HG03095 (cell line): ENCODE measurements at regions not wholly inside any gene's neighbourhood (a gene's known extent, or its start where the extent isn't known, plus 50 kb on each side); places are given as distances from the start of the nearest gene placed in this dataset.
"Not testable (repeated sequence)": the region's sequence is repeated elsewhere in the genome, so short reads cannot be mapped to it uniquely, and the experiment has no call there.

ENCODE experiments used
- ATAC-seq: cut with Tn5 transposase; IDR thresholded peaks from one replicate; pipeline ENCODE4 v1.9.1; 2021; ENCODE audit warnings: moderate library complexity; ENCODE audit not compliant: unreplicated experiment

DNA sequence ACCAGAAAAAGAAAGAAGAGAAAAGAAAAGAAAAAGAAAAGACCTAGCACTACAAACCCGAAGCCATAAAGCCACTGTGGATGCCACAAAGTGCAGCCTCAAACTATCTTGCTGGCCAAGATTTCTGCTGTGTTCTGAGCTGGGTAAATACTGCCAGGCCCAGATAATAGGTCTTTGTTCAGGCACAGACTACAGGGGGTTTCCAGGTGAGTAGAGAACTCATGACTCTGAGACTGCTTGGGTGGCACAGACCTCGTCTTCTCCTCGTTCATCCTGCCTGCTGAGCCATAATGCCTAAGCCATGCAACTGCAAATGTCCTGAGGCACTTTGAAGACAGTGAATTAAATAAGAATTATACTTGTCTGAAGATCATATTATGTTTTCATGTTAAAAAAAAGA lies 651.8 kb downstream of the LMO4 start:
- no peak for ATAC-seq

DNA sequence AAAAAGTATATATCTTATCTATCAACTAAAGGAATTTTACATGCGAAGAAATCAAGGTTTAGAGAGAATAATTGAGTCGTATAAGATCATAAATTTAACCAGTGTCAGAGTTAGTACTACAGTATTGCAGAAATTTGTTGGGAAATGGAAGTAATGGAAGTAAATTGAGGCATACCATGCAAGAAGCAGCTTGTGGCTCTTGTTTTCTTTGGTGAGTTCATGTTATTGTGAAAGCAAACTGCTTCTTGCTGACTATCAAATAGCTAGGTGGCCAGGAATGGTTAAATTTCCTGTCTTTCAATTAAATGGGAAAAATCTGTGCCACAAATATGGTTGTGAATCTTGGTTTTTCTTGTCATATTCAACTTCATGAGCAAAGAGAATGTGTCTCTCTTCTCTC lies 652.7 kb downstream of the LMO4 start:
- no peak for ATAC-seq

DNA sequence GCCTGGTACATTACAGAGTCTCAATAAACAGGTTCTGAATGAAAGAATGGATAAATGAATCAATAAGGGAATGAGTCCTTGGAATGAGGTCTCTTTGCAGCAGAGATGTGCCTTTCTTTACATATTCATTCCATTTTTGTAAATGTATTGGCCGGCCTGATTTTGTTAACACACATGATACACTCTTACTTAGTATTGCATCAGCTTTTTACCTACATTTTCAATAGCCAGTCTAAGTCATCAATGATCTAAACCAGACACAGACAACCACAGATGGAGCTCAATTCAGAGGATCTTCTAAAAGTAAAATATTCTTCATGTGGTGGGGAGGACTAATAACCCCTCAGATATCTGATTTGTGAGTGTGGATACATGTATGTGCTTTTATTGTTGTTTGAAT lies 653.1 kb downstream of the LMO4 start:
- no peak for ATAC-seq

DNA sequence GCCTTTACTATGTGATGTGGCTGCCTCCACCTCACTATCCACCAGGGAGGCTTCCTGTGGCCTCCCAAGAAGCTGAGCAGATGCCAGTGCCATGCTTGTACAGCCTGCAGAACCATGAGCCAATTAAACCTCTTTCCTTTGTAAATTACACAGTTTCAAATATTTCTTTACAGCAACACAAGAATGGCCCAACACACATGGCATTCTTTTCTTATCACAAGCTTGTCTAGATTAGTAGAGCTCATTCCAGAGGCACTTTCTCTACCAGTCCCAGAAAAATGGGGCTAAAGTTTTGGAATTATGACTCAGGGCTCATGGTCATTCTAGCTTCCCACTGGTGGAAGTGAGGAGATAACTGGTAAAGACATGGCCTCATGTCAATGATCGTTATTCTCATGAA lies 655.2 kb downstream of the LMO4 start:
- no peak for ATAC-seq

DNA sequence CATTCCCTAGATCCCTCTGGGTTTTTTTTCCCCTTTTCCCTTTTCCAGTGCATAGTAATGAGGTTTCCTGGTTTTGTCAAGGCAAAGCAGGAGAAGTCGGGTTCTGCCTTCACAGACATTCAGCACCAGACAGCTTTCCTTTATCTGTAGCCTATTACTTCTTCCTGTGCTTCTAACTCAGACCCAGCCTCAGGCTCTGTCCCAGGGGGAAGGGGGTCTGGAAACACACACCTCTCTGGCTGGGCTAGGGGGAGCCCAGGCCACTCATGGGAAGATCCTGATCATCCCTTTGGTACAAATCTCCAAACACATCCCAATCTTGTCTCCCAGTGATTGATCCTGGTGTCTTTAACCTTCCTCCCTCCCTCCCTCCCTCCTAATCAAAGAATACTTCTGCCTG lies 656.4 kb downstream of the LMO4 start:
- no peak for ATAC-seq

DNA sequence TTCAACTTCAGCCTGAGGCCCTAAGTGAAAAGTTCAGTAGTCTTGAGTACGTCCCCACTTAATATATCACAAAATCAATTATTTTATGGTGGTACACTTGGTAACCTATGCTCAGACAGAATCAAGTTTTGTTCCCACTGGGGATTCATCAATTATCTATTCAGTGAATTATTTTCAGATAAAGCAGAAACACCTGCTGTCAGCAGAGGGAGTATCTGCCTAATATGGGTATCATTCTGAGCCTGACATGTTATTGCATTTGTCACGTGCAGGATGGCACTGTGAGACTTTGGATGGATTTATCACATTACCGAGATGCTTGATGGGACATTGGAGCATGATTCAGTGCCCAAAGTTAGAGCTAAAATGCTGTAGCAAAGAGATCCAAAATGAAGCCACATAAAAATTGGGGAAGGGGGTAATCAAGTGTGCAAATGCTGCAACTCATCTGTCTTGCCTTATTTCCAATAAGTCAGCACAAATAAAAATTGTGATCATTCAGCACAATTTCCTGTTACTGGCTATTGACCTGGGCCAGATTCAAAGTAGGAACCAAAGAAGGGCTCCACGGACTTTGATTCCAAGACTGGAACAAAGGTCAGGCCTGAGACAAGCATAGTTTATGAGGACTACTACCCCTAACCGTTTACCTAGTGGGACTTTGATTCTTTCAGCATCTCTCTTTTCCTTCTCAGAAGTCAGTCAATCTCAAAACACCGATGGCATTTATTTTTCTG lies 657.6 kb downstream of the LMO4 start:
- ATAC-seq, result no peak

DNA sequence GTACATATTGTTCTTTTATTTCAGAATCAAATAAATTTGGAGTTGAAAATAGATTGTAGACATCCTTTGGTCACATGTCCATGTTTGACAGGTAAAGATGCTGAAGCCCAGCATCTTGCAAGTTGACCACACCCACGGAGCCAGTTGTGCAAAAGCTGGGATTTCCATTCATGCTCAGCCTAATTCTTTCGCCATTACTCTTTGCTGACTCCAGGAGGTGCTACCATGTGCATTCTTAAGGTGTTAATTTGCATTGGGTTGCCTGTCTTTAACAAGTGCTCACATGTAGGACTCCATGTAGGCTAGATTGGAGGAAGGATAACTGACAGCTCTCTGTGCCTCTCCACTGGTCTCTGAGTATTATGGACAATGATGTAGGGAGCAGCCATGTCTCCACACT lies 660.7 kb downstream of the LMO4 start:
- ATAC-seq, result no peak

DNA sequence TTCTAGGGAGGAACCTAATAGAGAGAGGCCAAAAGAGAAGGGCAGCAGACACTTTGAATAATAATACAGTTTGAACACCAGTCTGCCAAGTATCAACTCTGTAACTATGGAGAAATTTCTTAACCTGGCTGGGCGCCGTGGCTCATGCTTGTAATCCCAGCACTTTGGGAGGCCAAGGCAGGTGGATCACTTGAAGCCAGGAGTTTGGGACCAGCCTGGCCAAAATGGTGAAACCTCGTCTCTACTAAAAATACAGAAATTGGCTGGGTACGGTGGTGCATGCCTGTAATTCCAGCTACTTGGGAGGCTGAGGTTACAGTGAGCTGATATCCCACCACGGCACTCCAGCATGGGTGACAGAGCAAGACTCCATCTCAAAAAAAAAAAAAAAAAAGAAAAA lies 663.9 kb downstream of the LMO4 start:
- not testable (repeated sequence) for ATAC-seq

DNA sequence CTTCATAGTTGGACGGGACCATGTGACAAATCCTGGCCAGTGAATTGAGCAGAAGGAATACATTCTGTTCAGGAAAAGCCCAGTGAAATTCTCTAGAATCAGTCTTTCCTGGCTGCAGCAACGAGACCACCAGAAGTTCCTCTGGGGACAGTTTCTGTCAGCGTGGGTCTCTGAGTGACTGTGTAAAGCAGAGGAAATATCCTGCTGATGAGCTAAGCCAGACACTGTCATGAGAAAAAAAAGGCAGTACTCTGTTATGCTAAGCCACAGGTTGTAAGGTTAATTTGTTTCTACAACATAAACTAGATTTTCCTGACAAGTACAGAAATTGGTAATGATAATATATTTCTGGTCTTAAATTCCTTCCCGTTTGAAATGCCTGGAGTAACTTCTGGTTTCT lies 664.4 kb downstream of the LMO4 start:
- ATAC-seq, result no peak

DNA sequence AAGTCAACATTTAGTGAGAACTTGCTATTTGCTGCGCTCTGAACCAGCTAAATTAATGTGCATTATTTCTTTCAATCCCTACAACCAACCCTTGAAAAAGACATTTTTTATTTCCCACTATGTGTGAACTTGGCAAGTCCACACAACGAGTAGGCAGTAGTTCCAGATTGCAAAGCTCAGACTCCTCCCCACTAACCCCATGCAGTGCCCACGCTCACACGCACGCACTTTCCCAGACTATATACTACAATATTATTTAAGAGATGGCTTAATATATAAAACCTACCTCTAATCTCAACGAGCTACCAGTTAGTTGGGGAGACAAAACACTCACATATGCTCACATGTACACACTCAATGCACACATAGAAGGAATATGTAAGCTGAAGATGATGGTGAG lies 671.2 kb downstream of the LMO4 start:
- no peak for ATAC-seq

DNA sequence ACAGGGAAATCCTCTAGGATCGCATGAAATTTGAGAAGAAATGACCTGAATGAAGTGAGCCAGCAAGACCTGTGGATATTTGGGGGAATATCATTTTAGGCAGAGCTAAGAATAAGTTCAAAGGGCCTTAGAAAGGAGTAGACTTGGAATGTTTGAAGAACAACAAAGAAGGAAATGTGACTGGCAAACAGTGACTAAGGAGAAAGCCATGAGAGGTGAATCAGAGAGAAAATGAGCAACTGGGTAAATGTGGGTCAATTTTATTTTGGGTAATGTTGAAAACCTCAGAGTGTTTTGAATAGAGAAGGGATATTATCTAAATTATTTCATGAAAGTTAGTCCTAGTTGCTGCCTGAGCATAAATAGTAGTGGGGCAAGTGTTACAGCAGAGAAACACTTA lies 672.8 kb downstream of the LMO4 start:
- ATAC-seq, result no peak

DNA sequence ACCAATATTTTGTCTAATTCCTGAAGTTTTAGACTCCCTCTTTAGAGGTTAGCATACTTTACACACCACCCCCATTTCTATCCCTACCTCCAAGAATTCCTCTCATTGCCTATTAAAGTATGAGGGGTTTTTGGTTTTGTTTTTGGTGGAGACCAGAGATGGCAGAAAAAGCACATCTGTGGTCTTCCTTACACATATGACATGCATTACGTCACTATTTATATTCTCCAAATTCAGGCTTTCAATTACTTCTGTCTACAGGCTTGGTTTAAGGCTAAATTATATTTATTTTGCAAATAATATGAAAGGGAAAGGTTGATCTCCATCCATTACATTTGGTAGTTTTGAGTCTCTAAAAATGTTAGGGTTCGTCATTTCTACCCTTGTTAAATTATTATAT lies 674.6 kb downstream of the LMO4 start:
- ATAC-seq, result no peak

DNA sequence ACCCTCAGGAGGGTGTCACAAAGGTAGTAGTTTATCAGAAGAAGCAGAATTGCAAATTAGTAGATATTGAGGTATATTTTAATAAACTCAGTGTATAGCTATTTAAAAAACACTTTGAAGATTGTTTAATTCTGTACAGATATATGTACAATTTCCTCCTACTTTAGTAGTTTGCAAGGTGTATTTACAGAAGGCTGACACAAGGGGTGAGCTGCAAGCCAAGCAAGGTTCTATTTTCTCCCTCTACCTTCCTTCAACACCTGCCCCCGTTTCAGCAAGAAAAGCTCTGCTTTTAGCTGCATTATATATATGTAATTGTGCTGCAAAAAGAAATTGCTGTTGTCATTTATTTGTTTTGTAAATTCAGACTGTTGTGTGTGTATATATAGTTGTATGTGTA lies 674.2 kb upstream of the PKN2 start:
- no peak for ATAC-seq

DNA sequence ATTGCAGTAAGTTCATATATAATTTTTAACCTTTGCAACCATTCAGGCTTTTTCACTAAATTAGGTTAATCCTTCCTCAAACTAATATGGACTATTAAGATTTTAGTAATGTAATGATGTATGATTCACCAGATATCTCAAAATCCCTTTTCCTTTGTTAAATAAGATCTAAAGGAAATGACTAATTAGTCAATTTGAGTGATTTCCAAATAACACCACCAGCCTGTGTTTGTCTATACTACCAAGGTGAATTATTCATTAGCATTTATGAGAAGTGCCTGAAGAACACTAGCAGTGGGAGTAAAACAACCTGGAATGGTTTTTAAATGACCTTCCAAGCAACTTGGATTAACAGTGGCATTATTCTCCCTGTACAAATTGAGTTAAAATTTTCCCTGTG lies 670.6 kb upstream of the PKN2 start:
- ATAC-seq, result no peak

DNA sequence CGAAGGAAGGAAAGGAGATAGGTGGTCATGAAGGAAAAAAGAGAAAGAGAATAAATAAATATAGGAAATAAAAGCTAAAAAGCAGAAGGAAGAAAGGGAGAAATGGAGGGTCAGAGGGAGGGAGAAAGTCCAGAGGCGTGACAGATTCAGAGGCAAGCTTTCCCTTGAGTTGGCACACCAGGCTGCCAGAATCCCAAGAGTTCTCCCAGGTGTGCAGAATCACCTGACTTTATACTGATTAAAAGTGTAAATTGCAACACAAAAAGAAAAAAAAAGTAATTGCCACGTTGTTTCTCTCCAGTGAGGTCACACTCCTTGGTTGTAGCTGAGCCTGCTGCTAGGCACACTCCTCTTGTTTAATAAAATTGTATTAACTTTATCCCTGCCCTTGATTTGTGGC lies 669.9 kb upstream of the PKN2 start:
- no peak for ATAC-seq

DNA sequence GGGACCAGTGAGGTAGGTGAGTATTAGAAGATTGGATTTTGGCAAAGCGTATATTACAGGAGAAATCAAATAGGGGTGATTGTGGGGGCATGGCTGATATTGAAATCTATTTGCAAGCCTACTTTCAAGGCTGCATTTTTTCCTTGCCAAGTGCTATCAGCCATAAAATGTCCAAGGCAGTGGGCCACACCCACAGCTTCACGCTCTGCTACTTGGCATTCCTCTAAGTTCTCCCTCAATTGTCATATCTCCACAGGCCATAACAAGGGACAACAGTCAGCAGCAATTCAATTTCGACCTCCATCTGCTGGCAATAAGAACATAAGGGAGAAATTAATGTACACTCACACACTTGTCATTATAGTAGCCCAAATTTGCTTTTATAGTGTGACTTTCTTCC lies 667.1 kb upstream of the PKN2 start:
- no peak for ATAC-seq

DNA sequence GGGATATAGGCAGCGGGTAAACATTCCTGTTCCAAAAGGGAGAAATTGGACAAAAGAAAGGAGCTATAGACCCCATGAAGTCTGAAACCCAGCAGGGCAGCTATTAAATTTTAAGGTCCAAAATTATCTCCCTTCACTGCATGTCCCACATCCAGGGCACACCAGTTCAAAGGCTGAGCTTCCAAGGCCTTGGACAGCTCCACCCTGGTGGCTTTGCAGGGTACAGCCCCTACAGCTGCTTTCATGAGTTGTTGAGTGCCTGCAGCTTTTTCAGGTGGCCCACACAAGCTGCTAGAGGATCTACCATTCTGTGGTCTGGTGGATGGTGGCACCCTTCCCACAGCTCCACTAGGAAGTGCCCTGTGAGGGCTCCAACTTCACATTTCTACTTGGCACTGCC lies 662.5 kb upstream of the PKN2 start:
- no peak for ATAC-seq

DNA sequence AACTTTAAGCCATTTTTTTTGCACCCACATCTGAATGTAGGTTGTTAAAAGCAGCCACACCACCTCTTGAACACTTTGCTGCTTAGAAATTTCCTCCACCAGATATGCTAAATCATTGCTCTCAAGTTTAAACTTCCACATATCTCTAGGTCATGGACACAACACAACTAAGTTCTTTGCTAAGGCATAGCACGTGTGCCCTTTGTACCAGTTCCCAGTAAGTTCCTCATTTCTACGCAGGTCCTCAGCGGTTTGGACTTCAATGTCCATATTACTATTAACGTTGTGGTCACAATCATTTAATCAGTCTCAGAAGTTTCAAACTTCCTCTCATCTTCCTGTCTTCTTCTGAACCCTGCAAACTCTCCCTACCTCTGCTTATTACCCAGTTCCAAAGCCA lies 661.6 kb upstream of the PKN2 start:
- ATAC-seq, result no peak

DNA sequence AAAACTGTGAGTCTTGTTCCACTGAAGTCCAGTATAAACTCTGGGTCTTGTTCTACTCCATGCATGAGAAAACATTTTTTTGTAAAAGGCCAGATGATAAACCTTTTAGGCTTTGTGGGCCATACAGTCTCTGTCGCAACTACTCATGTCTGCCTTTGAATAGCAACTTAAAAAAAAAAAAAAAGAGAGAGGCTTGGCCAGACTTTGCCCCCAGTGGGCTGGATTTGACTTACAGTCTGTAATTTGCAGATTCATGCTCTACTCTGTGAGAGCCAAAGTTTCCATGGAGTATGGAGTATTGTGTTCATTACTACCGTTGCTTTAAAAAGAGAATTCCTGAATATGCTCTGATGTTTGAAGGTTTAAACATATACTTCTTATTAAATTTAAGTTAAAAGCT lies 654.9 kb upstream of the PKN2 start:
- no peak for ATAC-seq

DNA sequence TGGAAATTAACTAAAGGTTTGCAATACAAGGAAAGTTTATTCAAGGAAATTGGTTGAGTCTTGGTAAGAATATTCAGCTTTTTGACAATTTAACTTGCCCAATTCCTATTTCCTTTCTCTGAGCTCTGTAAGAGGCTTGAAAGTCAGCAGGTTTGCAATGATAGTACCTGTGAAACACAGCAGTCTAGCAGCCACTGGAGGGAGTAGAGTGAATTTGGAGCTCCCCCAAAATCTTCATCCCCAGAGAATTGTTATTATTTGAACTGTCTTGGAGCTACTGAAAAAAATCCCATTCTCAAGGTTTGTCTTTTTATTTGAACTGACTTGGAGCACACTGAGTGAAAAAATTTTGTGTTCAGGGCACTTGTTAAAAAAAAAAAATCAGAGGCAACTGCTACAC lies 654.2 kb upstream of the PKN2 start:
- no peak for ATAC-seq

DNA sequence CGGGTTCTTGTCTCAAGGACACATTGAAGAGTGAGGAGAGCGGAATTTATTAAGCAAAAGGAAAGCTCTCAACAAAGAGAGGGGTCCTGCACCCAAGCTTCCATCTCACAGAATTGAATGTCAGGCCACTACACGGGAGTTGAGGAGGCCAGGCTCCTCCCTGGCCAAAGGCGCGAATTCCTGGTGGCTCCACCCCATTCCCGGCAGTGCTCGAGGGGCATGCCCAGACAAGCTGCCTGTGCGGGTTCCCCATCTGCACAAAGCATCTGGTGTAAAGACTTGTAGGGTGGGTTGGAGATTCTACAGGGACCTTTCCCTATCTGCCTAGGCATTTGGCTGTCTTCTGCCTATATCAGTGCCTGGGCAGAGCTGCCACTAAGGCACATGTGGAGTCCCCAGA lies 648.5 kb upstream of the PKN2 start:
- no peak for ATAC-seq

DNA sequence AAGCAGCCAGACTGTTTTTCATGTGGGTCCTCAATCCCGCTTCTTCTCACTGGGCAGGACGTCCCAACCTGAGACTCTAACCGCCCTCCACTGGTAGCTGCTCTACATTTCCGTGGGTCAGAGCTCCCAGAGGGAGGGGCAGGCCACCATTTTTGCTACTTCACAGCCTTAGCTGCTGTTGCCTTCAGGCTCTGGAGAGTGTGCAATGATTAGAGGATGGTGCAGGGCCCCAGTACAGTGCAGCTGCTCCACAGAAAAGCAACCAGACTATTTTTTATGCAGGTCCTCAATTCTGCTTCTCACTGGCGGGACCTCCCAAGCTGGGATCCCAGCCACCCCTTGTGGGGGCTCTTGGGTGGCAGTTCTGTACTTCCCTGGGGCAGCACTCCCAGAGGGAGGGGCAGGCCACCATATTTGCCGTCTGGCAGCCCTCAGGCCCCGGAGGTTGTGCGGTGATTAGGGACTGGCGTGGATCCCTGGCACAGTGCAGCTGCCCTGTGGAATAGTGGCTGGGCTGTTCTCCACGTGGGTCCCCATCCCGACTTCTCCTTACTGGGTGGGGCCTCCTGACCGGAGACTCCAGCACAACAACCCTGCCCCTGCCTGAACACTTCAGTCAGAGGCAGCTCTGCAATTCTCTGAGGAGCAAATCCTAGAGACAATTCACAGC lies 647.6 kb upstream of the PKN2 start:
- ATAC-seq, result no peak

DNA sequence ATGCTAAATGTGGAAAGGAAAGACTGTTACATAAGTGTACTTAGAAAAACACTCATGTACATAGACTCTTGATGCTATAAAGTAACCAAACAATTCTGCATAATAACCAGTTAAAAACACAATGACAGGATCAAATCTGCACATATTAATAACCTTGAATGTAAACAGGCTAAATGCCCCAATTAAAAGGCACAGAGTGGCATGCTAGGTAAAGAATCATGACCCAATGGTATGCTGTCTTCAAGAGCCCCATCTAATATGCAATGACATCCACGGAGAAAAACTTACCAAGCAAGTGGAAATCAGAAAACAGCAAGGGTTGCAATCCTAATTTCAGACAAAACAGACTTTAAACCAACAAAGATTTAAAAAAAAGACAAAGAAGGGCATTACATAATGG lies 644.8 kb upstream of the PKN2 start:
- ATAC-seq, result no peak
